ENCODE measurements at regions not wholly inside any gene's neighbourhood (a gene's known extent, or its start where the extent isn't known, plus 50 kb on each side); places are given as distances from the start of the nearest gene placed in this dataset.
"Not testable (repeated sequence)": the region's sequence is repeated elsewhere in the genome, so short reads cannot be mapped to it uniquely, and the experiment has no call there.

GRCh38 chrX:85543866-85544265 lies 164.4 kb upstream of the POF1B start:
- Histone ChIP-seq H3K36me3 (ENCODE audit: insufficient read depth, low read length) (no peaks in the 10 kb centered on the region), H3K27me3 (ENCODE audit: control insufficient read depth in 1 of 2, insufficient read depth in 2 of 2, low read length in 2 of 2) (no peaks in the 10 kb centered on the region), H3K27ac (ENCODE audit: low read depth in 1 of 2, low read length in 2 of 2) (no peak overlapping the region), H3K4me1 (ENCODE audit: insufficient read depth, low read length) (no peaks in the 10 kb centered on the region), H3K4me3 (ENCODE audit: low read length) (no peak overlapping the region), H3K9me3 (ENCODE audit: control insufficient read depth in 1 of 2, insufficient read depth in 1 of 2, low read length in 2 of 2) (no peaks in the 10 kb centered on the region)
- no peaks in the 10 kb centered on the region for H3K36me3 Mint-ChIP-seq (ENCODE audit: low read depth)
- H3K9me3 Mint-ChIP-seq = no peaks in the 10 kb centered on the region
- ChIA-PET POLR2A (no interaction called here), CTCF (no interaction called here)
- ATAC-seq (ENCODE audit: poor library complexity) (no peak), DNase-seq (no peak)
- no peaks in the 10 kb centered on the region for H3K4me1 Mint-ChIP-seq (ENCODE audit: low read depth)
- H3K27me3 Mint-ChIP-seq = no peaks in the 10 kb centered on the region
- H3K27ac Mint-ChIP-seq = no peak overlapping the region
- H3K4me3 Mint-ChIP-seq = no peak overlapping the region
- no peak for TF ChIP-seq CTCF (IDR thresholded peaks at IDR 0.05)
- intact Hi-C loops (cut with DNase I, micrococcal nuclease) = loop anchor here (10.0 kb wide), 2 partner anchors 429 to 459 kb away; no protein-coding TSS in a partner anchor

- H3K4me3 ChIP-seq (ENCODE audit: low read length); H3K4me1 Mint-ChIP-seq (ENCODE audit: low read depth); ATAC-seq (ENCODE audit: poor library complexity); H3K36me3 ChIP-seq (ENCODE audit: insufficient read depth, low read length); H3K9me3 Mint-ChIP-seq; DNase-seq; H3K9me3 ChIP-seq (ENCODE audit: control insufficient read depth in 1 of 2, insufficient read depth in 1 of 2, low read length in 2 of 2); H3K4me1 ChIP-seq (ENCODE audit: insufficient read depth, low read length); H3K27ac ChIP-seq (ENCODE audit: low read depth in 1 of 2, low read length in 2 of 2); H3K36me3 Mint-ChIP-seq (ENCODE audit: low read depth); CTCF ChIA-PET; H3K27ac Mint-ChIP-seq; H3K4me3 Mint-ChIP-seq; H3K27me3 Mint-ChIP-seq; H3K27me3 ChIP-seq (ENCODE audit: control insufficient read depth in 1 of 2, insufficient read depth in 2 of 2, low read length in 2 of 2); POLR2A ChIA-PET; intact Hi-C loops (cut with DNase I, micrococcal nuclease): not testable (repeated sequence)
These were observed 149.7 kb upstream of the POF1B start for GRCh38 chrX:85529141-85529540.

GRCh38 chrX:85517994-85518718 lies 138.7 kb upstream of the POF1B start:
- no peak for ATAC-seq (ENCODE audit: poor library complexity)
- Mint-ChIP-seq H3K27me3 (no peaks in the 10 kb centered on the region), H3K27ac (no peak overlapping the region), H3K36me3 (ENCODE audit: low read depth) (no peaks in the 10 kb centered on the region), H3K9me3 (no peaks in the 10 kb centered on the region), H3K4me1 (ENCODE audit: low read depth) (no peaks in the 10 kb centered on the region), H3K4me3 (no peak overlapping the region)
- Histone ChIP-seq H3K4me3 (ENCODE audit: low read length) (no peak overlapping the region), H3K27ac (ENCODE audit: low read depth in 1 of 2, low read length in 2 of 2) (no peak overlapping the region), H3K27me3 (ENCODE audit: control insufficient read depth in 1 of 2, insufficient read depth in 2 of 2, low read length in 2 of 2) (no peaks in the 10 kb centered on the region), H3K36me3 (ENCODE audit: insufficient read depth, low read length) (no peaks in the 10 kb centered on the region), H3K4me1 (ENCODE audit: insufficient read depth, low read length) (no peaks in the 10 kb centered on the region), H3K9me3 (ENCODE audit: control insufficient read depth in 1 of 2, insufficient read depth in 1 of 2, low read length in 2 of 2) (no peaks in the 10 kb centered on the region)
- POLR2A ChIA-PET = no interaction called here
- CTCF ChIA-PET = no interaction called here
- no peak for TF ChIP-seq CTCF (IDR thresholded peaks at IDR 0.05)
- DNase-seq = no peak
- intact Hi-C loops (cut with DNase I, micrococcal nuclease) = no loop called here

GRCh38 chrX:85516131-85516530 lies 136.7 kb upstream of the POF1B start:
- Histone ChIP-seq H3K27ac (ENCODE audit: low read depth in 1 of 2, low read length in 2 of 2) (no peak overlapping the region), H3K9me3 (ENCODE audit: control insufficient read depth in 1 of 2, insufficient read depth in 1 of 2, low read length in 2 of 2) (no peaks in the 10 kb centered on the region), H3K36me3 (ENCODE audit: insufficient read depth, low read length) (no peaks in the 10 kb centered on the region), H3K27me3 (ENCODE audit: control insufficient read depth in 1 of 2, insufficient read depth in 2 of 2, low read length in 2 of 2) (no peaks in the 10 kb centered on the region), H3K4me3 (ENCODE audit: low read length) (no peak overlapping the region), H3K4me1 (ENCODE audit: insufficient read depth, low read length) (no peaks in the 10 kb centered on the region)
- ChIA-PET POLR2A (no interaction called here), CTCF (no interaction called here)
- intact Hi-C loops (cut with DNase I, micrococcal nuclease) = no loop called here
- H3K4me1 Mint-ChIP-seq (ENCODE audit: low read depth) = no peaks in the 10 kb centered on the region
- no peaks in the 10 kb centered on the region for H3K27me3 Mint-ChIP-seq
- no peak overlapping the region for H3K27ac Mint-ChIP-seq
- ATAC-seq (ENCODE audit: poor library complexity) (no peak), DNase-seq (no peak)
- H3K36me3 Mint-ChIP-seq (ENCODE audit: low read depth) = no peaks in the 10 kb centered on the region
- TF ChIP-seq CTCF (IDR thresholded peaks at IDR 0.05) = no peak
- no peak overlapping the region for H3K4me3 Mint-ChIP-seq
- H3K9me3 Mint-ChIP-seq = no peaks in the 10 kb centered on the region

Data from CD4-positive, alpha-beta T cell (primary cell).